ENCODE measurements at regions not wholly inside any gene's neighbourhood (a gene's known extent, or its start where the extent isn't known, plus 50 kb on each side); places are given as distances from the start of the nearest gene placed in this dataset.
A peak's percentile ranks its signal among the peaks of the same experiment; 100 is the strongest.
"Not testable (repeated sequence)": the region's sequence is repeated elsewhere in the genome, so short reads cannot be mapped to it uniquely, and the experiment has no call there.

DNA sequence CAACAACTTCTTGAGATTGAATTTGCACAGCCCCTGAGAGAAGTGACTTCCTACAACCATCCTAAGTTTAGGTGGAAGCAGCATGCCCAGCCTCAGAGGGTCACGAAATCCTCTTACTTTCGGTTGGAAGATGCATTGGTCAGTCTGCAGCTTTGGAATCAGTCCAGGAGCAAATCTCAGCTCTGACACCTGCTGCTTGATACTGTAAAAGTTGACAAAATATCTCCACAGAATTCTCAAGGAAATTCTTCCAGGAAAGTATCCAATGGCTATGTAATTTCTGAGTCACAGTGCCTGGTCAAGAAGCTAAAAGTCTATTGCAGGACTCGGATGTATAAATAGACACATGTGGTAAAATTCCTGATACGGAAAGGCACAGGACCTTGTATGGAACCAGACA is 414.5 kb upstream of the GYPC start:
- DNase-seq: no peak

DNA sequence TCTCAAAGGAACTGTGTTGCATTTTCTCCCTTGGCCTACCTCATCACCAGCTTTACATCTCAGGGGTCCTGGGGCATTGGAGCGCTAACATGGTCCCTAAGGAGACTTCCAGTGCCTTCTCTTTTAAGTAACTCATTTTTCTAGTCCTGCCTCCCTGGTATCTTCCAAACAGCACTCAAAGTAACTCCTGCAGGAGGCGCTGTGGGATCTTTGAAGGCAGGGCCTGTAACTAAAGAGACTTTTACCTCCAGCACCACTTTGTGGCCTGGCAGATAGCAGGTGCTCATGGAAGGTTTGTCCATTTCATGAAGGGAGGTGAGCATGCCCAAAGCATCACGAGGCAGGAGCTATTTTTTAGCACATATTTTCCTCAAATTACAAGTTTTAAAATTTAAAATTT is 411.0 kb upstream of the GYPC start:
- no peak for DNase-seq

DNA sequence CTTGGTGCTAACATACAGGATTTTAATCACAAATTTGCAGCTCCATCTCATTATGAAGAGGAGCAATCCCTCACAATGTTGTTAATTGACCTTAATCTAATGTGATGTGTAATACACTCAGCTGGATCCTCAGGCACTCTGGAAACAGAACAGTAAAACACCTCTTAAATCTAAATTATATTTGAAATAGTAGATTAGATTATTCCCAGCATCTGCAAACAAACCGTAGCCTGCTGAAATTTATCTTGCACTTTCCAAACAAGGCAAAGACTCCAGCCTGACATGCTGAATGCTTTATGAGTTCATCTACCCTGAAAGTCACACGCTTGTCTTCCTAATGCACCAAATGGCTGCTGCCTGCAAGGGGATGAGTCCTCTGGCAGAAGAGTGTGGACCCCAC is 402.3 kb upstream of the GYPC start:
- no peak for DNase-seq

GRCh38 chr2:126264625-126265024 is 391.3 kb upstream of the GYPC start:
- DNase-seq: no peak

DNA sequence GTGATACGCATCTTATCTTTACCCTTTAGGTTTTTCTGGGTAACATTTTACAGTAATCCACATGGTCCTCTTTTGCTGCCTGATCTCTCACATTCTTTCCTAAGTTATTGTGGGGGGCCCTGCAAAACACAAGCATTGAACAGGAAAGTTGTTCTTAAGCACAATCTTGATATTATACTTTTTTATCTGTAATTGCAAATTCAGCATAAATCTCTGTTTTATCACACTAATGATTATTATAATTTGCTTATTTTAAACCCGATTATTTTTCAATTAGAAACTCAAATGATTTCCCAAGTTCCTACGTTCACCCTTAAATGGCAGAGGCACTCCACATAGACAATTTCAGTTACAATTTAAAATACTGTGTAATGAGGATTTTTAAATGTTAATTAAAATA is 386.0 kb upstream of the GYPC start:
- no peak for DNase-seq

GRCh38 chr2:126270587-126270986 is 385.4 kb upstream of the GYPC start:
- DNase-seq: no peak

GRCh38 chr2:126272401-126272800 is 383.6 kb upstream of the GYPC start:
- no peak for DNase-seq

DNA sequence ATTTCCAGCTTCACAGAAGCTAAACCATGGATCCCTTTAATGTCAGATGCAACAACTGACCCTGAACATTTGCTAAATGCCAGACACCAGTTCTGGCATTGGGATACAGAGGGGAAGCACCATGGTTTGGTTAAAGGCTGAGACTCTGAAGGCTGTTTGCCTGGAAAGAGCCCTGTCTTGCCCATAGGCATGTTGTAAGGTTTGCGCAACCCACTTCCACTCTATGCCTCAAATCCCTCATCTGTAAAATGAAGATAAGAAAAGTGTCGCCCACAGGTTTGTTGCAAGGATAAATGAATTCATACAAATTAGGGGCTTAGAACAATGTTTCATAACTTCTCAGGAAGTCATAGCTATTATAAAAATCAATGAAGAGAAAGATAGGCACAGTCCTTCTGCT is 380.9 kb upstream of the GYPC start:
- no peak for DNase-seq

DNA sequence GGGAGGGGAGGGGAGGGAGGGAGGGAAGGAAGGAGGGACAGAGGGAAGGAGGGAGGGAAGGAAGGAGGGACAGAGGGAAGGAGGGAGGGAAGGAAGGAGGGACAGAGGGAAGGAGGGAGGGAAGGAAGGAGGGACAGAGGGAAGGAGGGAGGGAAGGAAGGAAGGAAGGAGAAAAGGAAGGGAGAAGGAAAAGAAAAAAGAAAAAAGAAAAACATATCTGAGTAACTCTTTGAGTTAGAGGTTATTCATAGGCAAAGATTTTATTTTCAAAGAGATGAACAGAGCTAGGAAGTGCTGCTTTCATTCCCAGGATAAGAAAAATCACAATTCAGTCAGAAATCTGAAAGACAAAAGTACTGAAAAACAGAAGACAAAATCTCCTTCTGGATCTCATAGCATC is 379.7 kb upstream of the GYPC start:
- DNase-seq: not testable (repeated sequence)

GRCh38 chr2:126288362-126288761 is 367.6 kb upstream of the GYPC start:
- DNase-seq: no peak

DNA sequence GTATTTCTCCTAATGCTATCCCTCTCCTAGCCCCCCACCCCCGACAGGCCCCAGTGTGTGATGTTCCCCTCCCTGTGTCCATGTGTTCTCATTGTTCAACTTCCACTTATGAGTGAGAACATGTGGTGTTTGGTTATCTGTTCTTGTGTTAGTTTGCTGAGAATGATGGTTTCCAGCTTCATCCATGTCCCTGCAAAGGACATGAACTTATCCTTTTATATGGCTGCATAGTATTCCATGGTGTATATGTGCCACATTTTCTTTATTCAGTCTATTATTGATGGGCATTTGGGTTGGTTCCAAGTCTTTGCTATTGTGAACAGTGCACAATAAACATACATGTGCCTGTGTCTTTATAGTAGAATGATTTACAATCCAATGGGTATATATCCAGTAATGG is 362.0 kb upstream of the GYPC start:
- DNase-seq: not testable (repeated sequence)

DNA sequence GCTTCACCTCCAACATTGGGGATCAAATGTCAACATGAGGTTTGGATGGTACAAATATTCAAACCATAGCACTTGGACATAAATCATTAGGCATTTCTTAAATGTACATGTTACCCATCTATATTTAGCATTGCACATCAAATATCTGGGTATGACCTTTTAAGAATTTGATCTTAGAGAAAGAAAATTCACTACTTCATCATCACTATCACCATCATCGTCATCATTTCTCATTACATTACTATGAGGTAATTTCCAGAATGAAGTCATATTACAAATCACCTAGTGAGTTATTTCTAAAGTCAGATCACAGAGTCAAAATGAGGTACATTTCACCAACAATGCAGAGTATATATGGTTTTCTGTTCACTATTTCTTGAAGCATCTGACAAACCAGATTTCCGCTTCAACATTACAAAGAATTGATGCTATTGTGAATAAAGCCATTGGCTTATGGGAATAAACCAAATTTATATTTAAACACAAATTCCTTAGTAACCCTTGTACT is 356.4 kb upstream of the GYPC start:
- no peak for DNase-seq

DNA sequence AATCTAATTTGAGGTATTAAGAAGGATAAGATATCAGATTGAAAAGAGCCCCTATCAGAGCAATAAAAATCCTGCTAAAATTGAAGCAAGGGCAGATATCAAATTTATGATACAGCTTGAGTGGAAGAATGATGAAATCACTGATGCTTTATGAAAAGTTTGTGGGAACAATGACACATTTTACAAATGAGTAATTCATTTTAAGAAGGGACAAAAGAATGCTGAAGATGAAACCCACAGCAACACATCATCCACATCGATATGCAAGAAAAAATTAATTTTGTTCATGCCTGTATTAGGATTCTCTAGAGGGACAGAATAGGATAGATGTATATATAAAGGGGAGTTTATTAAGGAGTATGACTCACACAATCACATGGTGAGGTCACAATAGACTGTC is 355.6 kb upstream of the GYPC start:
- no peak for DNase-seq

DNA sequence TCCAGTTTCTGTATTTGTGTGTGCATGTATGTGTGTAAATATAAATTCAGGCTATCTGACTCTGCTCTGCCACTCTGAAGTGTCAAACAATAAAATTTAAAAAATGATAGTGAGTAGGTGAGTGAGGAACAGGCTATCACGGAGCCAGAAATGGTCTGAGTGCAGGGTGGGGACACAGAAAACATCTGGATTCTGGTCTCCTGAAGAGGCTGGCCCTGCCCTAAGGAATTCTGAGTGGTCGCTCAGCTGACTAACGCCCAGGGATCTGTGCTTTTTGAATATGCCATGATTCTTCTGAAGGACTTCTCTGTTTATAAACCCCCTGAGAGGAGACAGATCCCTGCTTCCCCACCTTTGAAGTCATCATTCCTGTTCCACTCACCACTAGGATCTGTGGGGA is 353.9 kb upstream of the GYPC start:
- DNase-seq: no peak

GRCh38 chr2:126303113-126303512 is 352.8 kb upstream of the GYPC start:
- DNase-seq: no peak

DNA sequence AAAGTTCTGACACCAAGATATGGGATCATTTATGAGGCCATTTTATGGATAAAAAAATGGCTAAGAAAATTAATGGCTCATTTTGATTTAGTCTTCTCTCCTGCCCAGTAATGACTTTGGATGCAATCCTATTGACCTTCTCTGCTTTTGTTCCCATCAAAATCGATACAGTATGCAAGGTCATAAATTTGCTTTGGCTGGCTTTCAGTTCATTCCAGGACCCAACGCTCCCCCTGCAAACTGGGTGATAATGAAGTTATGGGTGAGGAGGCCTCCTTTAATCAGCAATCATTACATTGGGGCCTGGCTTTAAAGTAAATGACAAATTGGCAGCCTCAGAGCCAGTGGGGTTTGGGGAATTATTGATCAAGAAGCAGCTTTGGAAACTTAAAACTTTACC is 351.8 kb upstream of the GYPC start:
- no peak for DNase-seq

- DNase-seq: no peak
These were observed 349.4 kb upstream of the GYPC start for GRCh38 chr2:126306539-126306938.

DNA sequence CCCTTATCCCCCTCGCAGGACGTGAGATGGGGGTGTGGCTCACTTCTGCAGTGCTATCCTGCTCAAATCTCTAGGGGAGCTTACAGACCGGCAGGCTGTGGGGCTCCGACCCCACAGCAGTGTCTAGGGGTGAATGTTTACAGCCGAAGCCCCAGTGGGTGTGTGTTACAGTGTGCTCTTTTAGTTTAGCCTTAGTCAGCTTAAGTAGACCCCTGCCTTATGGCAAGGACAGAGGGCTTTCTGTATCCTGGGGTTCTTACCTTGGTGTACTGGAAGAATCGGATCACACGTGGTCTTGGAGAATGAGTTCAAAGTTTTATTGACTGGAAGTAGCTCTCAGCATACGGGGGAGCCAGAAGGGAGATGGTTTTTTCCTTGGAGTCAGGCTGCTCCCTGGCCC is 348.2 kb upstream of the GYPC start:
- no peak for DNase-seq

DNA sequence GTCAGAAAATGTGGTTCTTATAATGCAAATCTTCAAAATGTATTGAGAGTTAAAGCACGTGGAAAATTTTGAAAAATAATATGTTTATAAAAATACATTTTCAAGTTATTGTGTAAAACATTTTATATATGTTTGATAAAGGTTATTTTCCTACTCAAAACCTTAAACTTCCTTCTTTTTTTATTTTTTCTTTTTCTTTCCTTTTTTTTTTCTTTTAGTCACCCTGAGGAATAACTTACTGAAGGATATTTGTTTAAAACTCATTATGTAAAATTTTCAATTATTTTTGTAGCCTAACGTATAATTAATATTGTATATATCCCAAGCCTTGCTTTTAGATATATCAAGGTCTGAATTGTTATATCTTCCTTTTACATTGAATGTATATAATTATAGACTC is 346.8 kb upstream of the GYPC start:
- DNase-seq: no peak

DNA sequence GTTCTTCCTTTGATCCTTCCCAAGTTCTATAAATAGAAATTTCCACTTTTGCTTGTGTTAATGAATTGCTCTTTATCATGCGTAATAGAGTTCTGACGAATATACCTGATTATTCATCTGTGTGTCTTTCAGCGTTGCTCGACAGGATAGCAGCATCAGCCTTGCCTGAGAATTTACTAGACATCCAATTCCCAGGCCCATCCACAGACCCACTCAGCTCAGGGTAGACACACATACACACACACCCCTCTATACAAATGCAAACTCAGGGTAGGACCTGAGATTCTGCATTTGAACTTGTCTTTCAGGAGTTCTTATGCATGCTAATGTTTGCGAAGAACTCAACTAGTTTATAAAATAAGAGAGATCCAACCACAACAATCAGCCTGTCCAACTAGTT is 343.4 kb upstream of the GYPC start:
- DNase-seq: no peak

DNA sequence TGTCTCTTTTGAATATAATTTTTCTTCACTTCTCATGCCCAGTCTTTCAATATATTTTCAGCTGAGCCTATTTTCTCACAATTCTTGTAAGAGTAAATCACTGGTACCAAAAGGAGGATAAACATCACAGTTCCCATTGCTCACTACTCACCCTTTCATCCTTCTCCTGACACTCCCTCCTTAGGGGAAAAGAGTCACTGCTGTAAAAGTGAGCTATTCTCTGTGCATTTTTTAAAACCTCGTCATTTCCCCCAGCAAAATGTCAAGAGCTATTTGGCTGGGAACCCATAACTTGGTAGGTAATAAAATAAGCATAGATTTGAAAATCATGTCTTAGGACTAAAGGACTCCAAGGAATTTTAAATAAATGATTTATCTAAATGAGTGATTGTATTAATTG is 340.1 kb upstream of the GYPC start:
- peak; percentile 5 for DNase-seq

- peak; percentile 9 for DNase-seq
These were observed 338.0 kb upstream of the GYPC start for GRCh38 chr2:126317790-126318431.

DNA sequence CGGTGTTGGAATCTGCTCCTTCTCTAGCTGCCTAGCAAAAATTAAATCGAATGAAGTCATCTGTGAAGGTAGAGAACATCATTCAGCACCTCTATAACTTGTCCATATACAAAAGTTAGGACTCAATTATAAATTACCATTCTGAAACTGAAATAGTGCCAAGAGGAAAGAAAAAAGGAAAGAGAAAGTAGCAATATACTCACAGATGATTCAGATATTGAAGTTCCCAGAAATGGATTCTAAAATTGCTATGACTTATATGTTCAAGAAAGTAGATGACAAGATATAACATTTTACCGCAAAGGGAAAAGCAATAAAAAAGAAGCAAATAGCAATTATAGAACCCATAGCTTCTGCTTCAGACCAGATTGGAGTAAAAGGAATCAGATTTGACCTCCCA is 333.6 kb upstream of the GYPC start:
- no peak for DNase-seq

DNA sequence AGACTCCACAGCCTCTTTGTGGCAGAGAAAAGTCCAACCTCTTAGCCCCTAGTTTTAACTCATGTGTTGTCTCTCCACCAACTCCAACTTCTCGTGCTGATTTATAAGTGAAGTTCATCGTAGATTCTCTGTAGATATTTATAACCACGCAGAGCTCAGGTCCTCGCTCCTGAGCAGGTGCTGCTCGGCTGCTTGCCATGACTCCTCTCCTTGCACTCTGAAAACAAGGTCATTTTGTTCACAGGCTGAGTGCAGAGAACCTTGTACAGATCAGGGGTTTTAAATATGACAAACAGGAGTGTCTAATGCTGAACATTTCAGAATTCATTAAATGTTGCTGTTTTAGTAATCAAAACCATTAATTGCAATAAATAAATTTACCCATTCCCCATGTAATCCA is 330.8 kb upstream of the GYPC start:
- no peak for DNase-seq

DNA sequence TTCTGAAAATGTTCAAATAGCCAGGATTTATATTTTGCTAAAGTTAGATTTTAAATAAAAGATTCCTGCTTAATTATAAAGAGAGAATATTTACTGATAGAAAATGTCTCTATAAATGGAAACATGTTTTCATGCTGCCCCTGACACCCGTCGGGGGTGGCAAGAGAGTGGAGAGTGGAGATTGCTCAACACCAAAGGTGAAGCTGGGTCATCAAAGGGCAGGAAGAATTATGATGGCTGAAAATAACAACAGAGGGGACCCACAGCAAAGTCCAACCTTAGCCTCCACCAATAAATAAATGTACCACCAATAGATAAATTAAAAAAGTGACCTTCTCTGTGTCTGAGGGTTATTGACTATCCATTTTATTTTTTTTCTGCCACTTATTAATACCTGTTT is 326.8 kb upstream of the GYPC start:
- DNase-seq: no peak
